ENCODE measurements at regions not wholly inside any gene's neighbourhood (a gene's known extent, or its start where the extent isn't known, plus 50 kb on each side); places are given as distances from the start of the nearest gene placed in this dataset.

- H4K20me1 ChIP-seq (replicated peaks in 1 of 2; ENCODE audit: control insufficient read depth in 1 of 2, insufficient read depth in 2 of 2, low read length in 2 of 2), result no peaks in the 10 kb centered on the region
- no peak overlapping the region for H3K4ac ChIP-seq (replicated peaks; ENCODE audit: insufficient read length, low read depth, low read length)
- no peak overlapping the region for H2BK15ac ChIP-seq (ENCODE audit: low read length)
- no peaks in the 10 kb centered on the region for H3K27me3 ChIP-seq (replicated peaks in 1 of 4; ENCODE audit: control insufficient read depth in 3 of 4, extremely low read depth in 1 of 4, insufficient read depth in 3 of 4, low read length in 3 of 4)
- DNase-seq (ENCODE audit: low read depth in 1 of 2, low spot score in 2 of 2), result no peak
- no peak overlapping the region for H3K56ac ChIP-seq (replicated peaks; ENCODE audit: insufficient read length, low read depth, low read length)
- ChIA-PET CTCF (ENCODE audit: partially characterized antibody) (interaction anchor here (1.5 kb wide), 1 partner anchor 15 kb away, joined by 6 read pairs; no protein-coding TSS in a partner anchor), POLR2A (ENCODE audit: partially characterized antibody) (no interaction called here)
- H3K4me2 ChIP-seq (ENCODE audit: insufficient read depth in 1 of 2, low read depth in 2 of 2, low read length in 2 of 2), result no peak overlapping the region
- no peak overlapping the region for H2BK12ac ChIP-seq (ENCODE audit: low read depth, low read length)
- H3K23ac ChIP-seq (ENCODE audit: insufficient read length), result no peak overlapping the region
- no peak overlapping the region for H3K18ac ChIP-seq (ENCODE audit: extremely low read depth, low read length)
- H3K27ac ChIP-seq (ENCODE audit: low read depth, low read length), result no peak overlapping the region
- 92% methylated on average over 6 of the region's 6 CpGs; no CpG with 5 or more reads in 1 of the 2 experiments for WGBS, 2 experiments (ENCODE audit: extremely low coverage in 1 of 2, insufficient coverage in 1 of 2, insufficient read length in 1 of 2, insufficient replicate concordance in 2 of 2, low coverage in 1 of 2, low lambda C conversion rate in 2 of 2, missing lambda C conversion rate in 1 of 2)
- no peak overlapping the region for H2AFZ ChIP-seq (ENCODE audit: low read length)
- no peak overlapping the region for H4K5ac ChIP-seq (ENCODE audit: insufficient read length, low read depth, low read length)
- H3K9me3 ChIP-seq (ENCODE audit: insufficient read depth in 2 of 2, low read depth in 1 of 2, low read length in 1 of 2), result no peaks in the 10 kb centered on the region
- H3K4me1 ChIP-seq (replicated peaks in 1 of 4; ENCODE audit: control insufficient read depth in 3 of 4, insufficient read depth in 4 of 4, low read length in 3 of 4), result no peaks in the 10 kb centered on the region
- no peaks in the 10 kb centered on the region for H3K23me2 ChIP-seq (ENCODE audit: low read depth, low read length)
- FAIRE-seq, result no peak
- H3K79me1 ChIP-seq (ENCODE audit: low read depth, low read length), result no peaks in the 10 kb centered on the region
- H2BK5ac ChIP-seq (ENCODE audit: low read depth, low read length), result no peak overlapping the region
- no peaks in the 10 kb centered on the region for H3K79me2 ChIP-seq (ENCODE audit: control insufficient read depth in 1 of 2, insufficient read depth in 2 of 2, low read length in 2 of 2)
- no peak overlapping the region for H2AK5ac ChIP-seq (ENCODE audit: low read depth, low read length)
- no peak overlapping the region for H2BK120ac ChIP-seq (replicated peaks; ENCODE audit: low read depth, low read length)
- H3K36me3 ChIP-seq (ENCODE audit: control insufficient read depth in 2 of 4, insufficient read depth in 4 of 4, low read length in 3 of 4), result no peaks in the 10 kb centered on the region
- H3K14ac ChIP-seq (ENCODE audit: insufficient read length), result no peak overlapping the region
- no peak overlapping the region for H3K9ac ChIP-seq (replicated peaks in 1 of 4; ENCODE audit: extremely low read depth in 1 of 4, low read depth in 3 of 4, low read length in 3 of 4)
- H4K91ac ChIP-seq (replicated peaks; ENCODE audit: insufficient read length, low read length), result no peak overlapping the region
- no peak overlapping the region for H4K8ac ChIP-seq (ENCODE audit: extremely low read depth, insufficient read depth, low read length)
- H3K4me3 ChIP-seq (ENCODE audit: extremely low read depth in 1 of 4, insufficient read depth in 2 of 4, low read depth in 3 of 4, low read length in 4 of 4), result no peak overlapping the region
- H2BK20ac ChIP-seq (ENCODE audit: low read length), result no peak overlapping the region
- no peak for TF ChIP-seq GABPA (IDR thresholded peaks at IDR 0.05; ENCODE audit: borderline replicate concordance, insufficient read depth, low read length)
Measured at GRCh38 chr6:148128014-148128730, 214.5 kb upstream of the SASH1 start.

All from H1 (cell line).